Liver (tissue), 8 donors: ENCODE measurements at regions not wholly inside any gene's neighbourhood (a gene's known extent, or its start where the extent isn't known, plus 50 kb on each side); places are given as distances from the start of the nearest gene placed in this dataset.

Experiments used
- DNase-seq: peaks from one replicate; pipeline ENCODE4 v3.0.0-alpha.2; 2017; ENCODE audit warnings: low spot score
- H3K27ac ChIP-seq, 2 donors: one replicate each; pipeline ENCODE4 v1.7.0; 2013; ENCODE audit warnings: inconsistent platforms in 2 of 2, low read length in 2 of 2, control low read depth in 1 of 2, low read depth in 1 of 2, mild to moderate bottlenecking in 1 of 2
- H3K27me3 ChIP-seq, 4 donors: one replicate each; pipeline versions ENCODE4 v1.6.1 to v1.7.0; 2013; ENCODE audit warnings: low read length in 3 of 4, inconsistent platforms in 1 of 4, mild to moderate bottlenecking in 1 of 4, moderate library complexity in 1 of 4; ENCODE audit not compliant: control insufficient read depth in 4 of 4, insufficient read depth in 4 of 4
- H3K36me3 ChIP-seq, 4 donors: one replicate each; pipeline versions ENCODE4 v1.6.1 to v1.7.0; 2013; ENCODE audit warnings: low read length in 3 of 4, mild to moderate bottlenecking in 3 of 4, low read depth in 1 of 4, moderate library complexity in 1 of 4; ENCODE audit not compliant: control insufficient read depth in 4 of 4, insufficient read depth in 3 of 4
- H3K4me1 ChIP-seq, 4 donors: one replicate each; pipeline versions ENCODE4 v1.6.1 to v1.7.0; 2013; ENCODE audit warnings: low read length in 3 of 4, mild to moderate bottlenecking in 3 of 4, moderate library complexity in 1 of 4; ENCODE audit not compliant: control insufficient read depth in 4 of 4, insufficient read depth in 4 of 4
- H3K4me3 ChIP-seq, 3 donors: one replicate each; pipeline versions ENCODE4 v1.6.1 to v1.7.0; 2013; ENCODE audit warnings: low read length in 3 of 3, control low read depth in 1 of 3, low read depth in 1 of 3, mild to moderate bottlenecking in 1 of 3
- H3K9ac ChIP-seq, 2 donors: one replicate each; pipeline ENCODE4 v1.7.0; 2013; ENCODE audit warnings: low read length in 2 of 2, mild to moderate bottlenecking in 2 of 2, moderate library complexity in 2 of 2, control low read depth in 1 of 2, low read depth in 1 of 2
- H3K9me3 ChIP-seq, 4 donors: one replicate each; pipeline versions ENCODE4 v1.6.1 to v1.7.0; 2013; ENCODE audit warnings: low read length in 3 of 4; ENCODE audit not compliant: control insufficient read depth in 4 of 4
- ATF3 ChIP-seq: IDR thresholded peaks from 2 replicates; pipeline ENCODE4 v1.6.1; 2016; ENCODE audit warnings: antibody characterized with exemption
- CTCF ChIP-seq: fragments of 150-350 bp; IDR thresholded peaks from 2 replicates; pipeline ENCODE4 v1.5.1; 2017; ENCODE audit warnings: improper control_type of control experiment, low read depth, low read length; ENCODE audit not compliant: missing input control
- EGR1 ChIP-seq, 2 donors: IDR thresholded peaks; 2 replicates each; pipeline ENCODE4 v1.6.1; 2016 to 2018; ENCODE audit warnings: antibody characterized with exemption in 2 of 2, low read depth in 2 of 2
- FOXA2 ChIP-seq: IDR thresholded peaks from 2 replicates; pipeline ENCODE4 v1.6.1; 2016; ENCODE audit warnings: antibody characterized with exemption
- GABPA ChIP-seq, 2 donors: IDR thresholded peaks in 1 of 2; conservative IDR thresholded peaks in 1 of 2; 2 replicates each; pipeline ENCODE4 v1.6.1; 2016; ENCODE audit warnings: antibody characterized with exemption in 2 of 2, mild to moderate bottlenecking in 1 of 2, moderate library complexity in 1 of 2
- HNF4A ChIP-seq, 2 donors: conservative IDR thresholded peaks; 2 replicates each; pipeline ENCODE4 v1.6.1; 2016; ENCODE audit warnings: antibody characterized with exemption in 2 of 2, mild to moderate bottlenecking in 2 of 2
- HNF4G ChIP-seq: IDR thresholded peaks from 2 replicates; pipeline ENCODE4 v1.6.1; 2016; ENCODE audit warnings: antibody characterized with exemption
- JUND ChIP-seq, 2 donors: IDR thresholded peaks; 2 replicates each; pipeline ENCODE4 v1.6.1; 2016; ENCODE audit warnings: antibody characterized with exemption in 2 of 2
- MAX ChIP-seq: IDR thresholded peaks from 2 replicates; pipeline ENCODE4 v1.6.1; 2016; ENCODE audit warnings: antibody characterized with exemption
- NR2F2 ChIP-seq: IDR thresholded peaks from 2 replicates; pipeline ENCODE4 v1.6.1; 2016; ENCODE audit warnings: antibody characterized with exemption
- RAD21 ChIP-seq, 2 donors: IDR thresholded peaks; 2 replicates each; pipeline ENCODE4 v1.6.1; 2016; ENCODE audit warnings: antibody characterized with exemption in 2 of 2, mild to moderate bottlenecking in 2 of 2
- REST ChIP-seq: IDR thresholded peaks from 2 replicates; pipeline ENCODE4 v1.6.1; 2016; ENCODE audit warnings: antibody characterized with exemption, mild to moderate bottlenecking
- RXRA ChIP-seq, 2 donors: IDR thresholded peaks; 2 replicates each; pipeline ENCODE4 v1.6.1; 2017 to 2018; ENCODE audit warnings: antibody characterized with exemption in 2 of 2, mild to moderate bottlenecking in 1 of 2
- TAF1 ChIP-seq: conservative IDR thresholded peaks from 2 replicates; pipeline ENCODE4 v1.6.1; 2016; ENCODE audit warnings: antibody characterized with exemption, mild to moderate bottlenecking
- YY1 ChIP-seq: IDR thresholded peaks from 2 replicates; pipeline ENCODE4 v1.6.1; 2016; ENCODE audit warnings: antibody characterized with exemption, mild to moderate bottlenecking
- ZBTB33 ChIP-seq: IDR thresholded peaks from 2 replicates; pipeline ENCODE4 v1.6.1; 2016; ENCODE audit warnings: antibody characterized with exemption
- WGBS: extraction: QIAGEN DNeasy Blood & Tissue Kit; methylation state at CpG from one replicate; pipeline ENCODE4 v1.1.7; 2013; 5-methylcytosine and 5-hydroxymethylcytosine counted together
- donor health status: healthy.
- donor health status: healthy.
- donor health status: healthy.
- donor health status: healthy.
- donor health status: healthy.

- no peak overlapping the region for H3K27ac ChIP-seq
- peak overlapping the region in 1 of 3 donors; percentile 53 for H3K4me3 ChIP-seq
- 66% methylated on average over 9 of the region's 9 CpGs for WGBS
- no peaks in the 10 kb centered on the region for H3K9me3 ChIP-seq
- H3K4me1 ChIP-seq = peaks cover 0 to 8% (median 1%) of the 10 kb centered on the region in 4 donors
- DNase-seq = no peak
- H3K36me3 ChIP-seq = peaks cover 0 to 1% (median 0%) of the 10 kb centered on the region in 4 donors
- H3K27me3 ChIP-seq = no peaks in the 10 kb centered on the region
- TF ChIP-seq CTCF (no peak), TAF1 (no peak), ATF3 (no peak), FOXA2 (no peak), RXRA (IDR thresholded peaks at IDR 0.05) (no peak), ZBTB33 (no peak)
- no peak overlapping the region for H3K9ac ChIP-seq
These were observed 55.3 kb upstream of the HNRNPU start for GRCh38 chr1:244919320-244920282.

- no peaks in the 10 kb centered on the region for H3K9me3 ChIP-seq
- DNase-seq = peak; percentile 35
- no peaks in the 10 kb centered on the region for H3K27me3 ChIP-seq
- H3K4me3 ChIP-seq = peak overlapping the region; percentile 53 to 71 (median 64)
- H3K4me1 ChIP-seq = peaks cover 0 to 8% (median 1%) of the 10 kb centered on the region in 4 donors
- H3K27ac ChIP-seq = no peak overlapping the region
- H3K36me3 ChIP-seq = peaks cover 0 to 1% (median 0%) of the 10 kb centered on the region in 4 donors
- WGBS = 7% methylated on average over 62 of the region's 62 CpGs
- no peak overlapping the region for H3K9ac ChIP-seq
- TF ChIP-seq NR2F2 (no peak), MAX (no peak), HNF4A (conservative IDR thresholded peaks at IDR 0.05) (no peak), REST (no peak), HNF4G (no peak), EGR1 (IDR thresholded peaks at IDR 0.05; ENCODE audit: low read depth in 2 of 2) (no peak), GABPA (IDR thresholded peaks at IDR 0.05 in 1 of 2, conservative IDR thresholded peaks at IDR 0.05 in 1 of 2) (no peak), ATF3 (no peak), TAF1 (no peak), ZBTB33 (no peak), JUND (IDR thresholded peaks at IDR 0.05) (no peak), RAD21 (IDR thresholded peaks at IDR 0.05) (no peak), YY1 (no peak)
These were observed 54.3 kb upstream of the HNRNPU start for GRCh38 chr1:244918421-244919319.
